ENCODE measurements at regions not wholly inside any gene's neighbourhood (a gene's known extent, or its start where the extent isn't known, plus 50 kb on each side); places are given as distances from the start of the nearest gene placed in this dataset.

DNA sequence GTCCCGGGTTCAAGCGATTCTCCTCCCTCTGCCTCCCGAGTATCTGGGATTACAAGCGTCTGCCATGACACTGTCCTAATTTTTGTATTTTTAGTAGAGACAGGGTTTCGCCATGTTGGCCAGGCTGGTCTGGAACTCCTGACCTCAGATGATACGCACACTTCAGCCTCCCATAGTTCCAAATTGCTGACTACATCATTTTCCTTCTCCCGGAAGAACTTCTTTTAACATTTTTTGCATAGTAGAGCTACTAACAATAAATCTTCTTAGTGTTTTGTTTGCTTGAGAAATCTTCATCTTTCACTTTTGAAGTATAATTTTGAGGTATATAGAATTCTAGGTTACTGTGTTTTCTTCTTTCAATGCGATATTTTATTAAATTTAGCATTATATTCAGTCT, 1415.1 kb upstream of the RAG2 start:
- TF ChIP-seq, protein P1, sequence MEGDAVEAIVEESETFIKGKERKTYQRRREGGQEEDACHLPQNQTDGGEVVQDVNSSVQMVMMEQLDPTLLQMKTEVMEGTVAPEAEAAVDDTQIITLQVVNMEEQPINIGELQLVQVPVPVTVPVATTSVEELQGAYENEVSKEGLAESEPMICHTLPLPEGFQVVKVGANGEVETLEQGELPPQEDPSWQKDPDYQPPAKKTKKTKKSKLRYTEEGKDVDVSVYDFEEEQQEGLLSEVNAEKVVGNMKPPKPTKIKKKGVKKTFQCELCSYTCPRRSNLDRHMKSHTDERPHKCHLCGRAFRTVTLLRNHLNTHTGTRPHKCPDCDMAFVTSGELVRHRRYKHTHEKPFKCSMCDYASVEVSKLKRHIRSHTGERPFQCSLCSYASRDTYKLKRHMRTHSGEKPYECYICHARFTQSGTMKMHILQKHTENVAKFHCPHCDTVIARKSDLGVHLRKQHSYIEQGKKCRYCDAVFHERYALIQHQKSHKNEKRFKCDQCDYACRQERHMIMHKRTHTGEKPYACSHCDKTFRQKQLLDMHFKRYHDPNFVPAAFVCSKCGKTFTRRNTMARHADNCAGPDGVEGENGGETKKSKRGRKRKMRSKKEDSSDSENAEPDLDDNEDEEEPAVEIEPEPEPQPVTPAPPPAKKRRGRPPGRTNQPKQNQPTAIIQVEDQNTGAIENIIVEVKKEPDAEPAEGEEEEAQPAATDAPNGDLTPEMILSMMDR (IDR thresholded peaks at IDR 0.05) = no peak
- DNase-seq (ENCODE audit: low spot score) = no peak
- H3K4me3 ChIP-seq = no peak overlapping the region

DNA sequence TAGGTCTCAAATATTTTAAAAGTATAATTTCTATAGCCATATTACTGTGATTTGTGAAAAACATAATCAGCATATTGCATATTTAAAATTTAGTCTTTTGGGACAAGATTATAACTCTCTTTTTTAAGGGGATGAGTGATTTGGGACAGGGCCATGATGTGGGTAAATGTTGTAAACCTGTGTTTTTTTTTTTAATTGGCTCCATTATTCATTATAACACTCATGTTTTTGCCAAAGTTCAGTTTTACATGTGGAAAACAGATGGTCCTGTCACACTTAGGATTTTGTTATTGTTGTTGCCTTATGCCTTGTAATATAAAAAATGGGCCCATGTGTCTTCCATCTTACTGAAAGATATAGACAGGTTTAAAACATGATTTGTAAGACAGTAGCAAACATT, 1413.5 kb upstream of the RAG2 start:
- Histone ChIP-seq H3K4me3 (no peak overlapping the region), H3K27ac (no peak overlapping the region)
- TF ChIP-seq, protein P1 (IDR thresholded peaks at IDR 0.05) = no peak
- no peak for DNase-seq (ENCODE audit: low spot score)

More for the DNA sequence above, 1415.1 kb upstream of the RAG2 start:
- H3K27ac ChIP-seq = no peak overlapping the region

DNA sequence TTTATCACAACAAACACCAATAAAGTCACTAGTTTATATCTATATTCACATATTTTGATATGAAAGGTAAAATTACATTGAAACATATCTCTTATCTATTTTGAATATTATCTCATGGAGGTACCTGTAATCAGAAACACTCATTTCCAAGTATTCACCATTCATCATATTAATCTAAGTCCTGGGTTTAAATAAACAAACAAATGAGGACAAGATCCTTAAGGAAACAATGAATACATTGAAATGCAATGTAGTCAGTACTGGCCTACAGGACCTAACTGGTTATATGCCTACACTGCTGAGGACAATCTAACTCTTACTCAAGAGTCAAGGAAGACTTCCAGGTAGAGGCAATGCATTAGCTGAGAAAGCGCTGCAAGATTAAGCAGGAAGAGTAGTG, 1411.9 kb upstream of the RAG2 start:
- Histone ChIP-seq H3K4me3 (no peak overlapping the region), H3K27ac (no peak overlapping the region)
- no peak for DNase-seq (ENCODE audit: low spot score)
- TF ChIP-seq, protein P1 (IDR thresholded peaks at IDR 0.05) = no peak

DNA sequence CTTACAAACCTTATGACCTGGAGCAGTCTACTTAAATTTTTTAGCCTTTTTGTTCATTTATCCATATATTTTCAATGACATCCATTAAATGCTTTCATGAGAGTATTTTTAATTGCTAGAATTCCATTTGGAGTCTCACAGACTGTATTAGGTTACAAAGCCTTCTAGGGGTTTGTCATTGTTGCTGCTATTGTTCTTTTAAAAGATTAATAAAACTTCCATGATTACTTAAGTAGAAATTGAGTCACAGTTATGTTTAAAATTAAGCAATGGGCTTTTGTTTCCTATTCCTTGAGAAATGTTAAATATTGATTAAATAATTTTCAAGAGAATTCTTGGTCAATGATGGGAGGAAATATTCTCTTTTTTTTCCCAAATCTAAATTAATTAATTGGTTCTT, 1408.4 kb upstream of the RAG2 start:
- Histone ChIP-seq H3K27ac (no peak overlapping the region), H3K4me3 (no peak overlapping the region)
- no peak for DNase-seq (ENCODE audit: low spot score)
- TF ChIP-seq, protein P1 (IDR thresholded peaks at IDR 0.05) = no peak

DNA sequence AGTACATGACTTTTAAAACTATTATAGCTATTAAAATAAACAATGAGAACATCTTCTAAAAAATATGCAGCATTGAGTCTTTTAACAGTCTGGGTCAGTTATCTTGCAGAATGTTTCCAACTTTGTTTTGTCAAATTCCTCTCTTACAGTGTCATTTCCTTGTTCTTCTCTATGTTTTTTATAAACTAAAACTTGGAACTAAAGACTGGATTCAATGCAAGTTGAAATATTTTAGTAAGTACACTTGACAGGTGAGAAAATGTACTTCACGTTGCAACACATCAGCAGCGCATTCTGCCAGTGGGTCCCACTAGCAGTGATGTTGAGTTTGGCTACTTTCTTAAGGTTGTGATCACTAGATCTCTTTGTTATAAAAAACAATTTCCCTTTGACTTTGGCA, 1407.6 kb upstream of the RAG2 start:
- Histone ChIP-seq H3K4me3 (no peak overlapping the region), H3K27ac (no peak overlapping the region)
- TF ChIP-seq, protein P1 (IDR thresholded peaks at IDR 0.05) = no peak
- DNase-seq (ENCODE audit: low spot score) = no peak

DNA sequence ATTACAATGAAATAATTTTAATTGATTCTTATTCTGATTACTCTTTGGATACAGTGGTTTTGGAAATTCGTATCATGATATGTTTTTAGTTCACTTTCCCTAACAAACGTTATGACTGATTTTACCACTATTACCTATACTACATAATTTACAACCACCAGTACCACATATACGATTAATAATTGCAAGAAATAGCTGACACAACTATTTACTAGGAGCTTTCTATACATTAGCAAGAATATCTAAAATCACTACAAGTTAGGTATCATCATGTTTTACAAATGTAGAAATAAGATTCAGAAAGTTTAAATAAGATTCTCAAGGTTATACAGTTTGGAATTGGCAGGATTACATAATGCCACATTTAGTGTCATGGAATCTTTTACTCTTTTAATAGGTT, 1401.1 kb upstream of the RAG2 start:
- no peak for DNase-seq (ENCODE audit: low spot score)
- Histone ChIP-seq H3K27ac (no peak overlapping the region), H3K4me3 (no peak overlapping the region)
- TF ChIP-seq, protein P1 (IDR thresholded peaks at IDR 0.05) = no peak

DNA sequence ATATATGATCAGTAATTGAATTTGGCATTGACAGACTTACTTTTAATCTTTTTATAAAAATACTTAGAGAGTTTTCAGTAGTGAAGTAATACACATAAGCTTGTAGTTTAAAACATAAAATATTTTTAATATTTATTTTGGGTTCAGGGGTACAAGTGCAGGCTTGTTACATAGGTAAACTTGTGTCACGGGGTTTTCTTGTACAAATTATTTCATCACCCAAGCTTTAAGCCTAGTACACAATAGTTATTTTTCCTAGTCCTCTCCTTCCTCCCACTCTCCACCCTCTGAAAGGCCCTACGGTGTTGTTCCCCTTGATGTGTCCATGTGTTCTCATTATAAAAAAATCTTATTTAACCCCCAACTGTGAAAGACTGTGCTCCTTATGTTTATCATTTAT, 1397.8 kb upstream of the RAG2 start:
- Histone ChIP-seq H3K27ac (no peak overlapping the region), H3K4me3 (no peak overlapping the region)
- no peak for DNase-seq (ENCODE audit: low spot score)
- TF ChIP-seq, protein P1 (IDR thresholded peaks at IDR 0.05) = no peak

All from coronary artery (tissue), 2 donors.